Cardiac muscle cell (in vitro differentiated cells and primary cell): ENCODE measurements at regions not wholly inside any gene's neighbourhood (a gene's known extent, or its start where the extent isn't known, plus 50 kb on each side); places are given as distances from the start of the nearest gene placed in this dataset.
A peak's percentile ranks its signal among the peaks of the same experiment; 100 is the strongest.

Experiments
- DNase-seq, 2 donors: peaks; one replicate each; pipeline versions ENCODE4 v3.0.0 to v3.0.0-alpha.2; 2010 to 2017; ENCODE audit warnings: low read depth in 1 of 2, low spot score in 1 of 2
- H3K27ac ChIP-seq: fragments of 200-600 bp; sonication (generic); 2 replicates; pipeline ENCODE4 v1.5.1; 2016
- H3K27me3 ChIP-seq: fragments of 200-600 bp; sonication (generic); 2 replicates; pipeline ENCODE4 v1.6.0; 2016; ENCODE audit warnings: control low read depth
- H3K36me3 ChIP-seq: fragments of 200-600 bp; sonication (generic); 2 replicates; pipeline ENCODE4 v1.5.1; 2016; ENCODE audit warnings: control low read depth
- H3K4me1 ChIP-seq: fragments of 200-600 bp; sonication (generic); 2 replicates; pipeline ENCODE4 v1.8.1; 2017; ENCODE audit warnings: low read depth, mild to moderate bottlenecking, mixed run types
- H3K4me3 ChIP-seq: fragments of 200-600 bp; sonication (generic); 2 replicates; pipeline ENCODE4 v1.5.1; 2016; ENCODE audit warnings: mild to moderate bottlenecking
- H3K9me3 ChIP-seq: fragments of 200-600 bp; sonication (generic); 2 replicates; pipeline ENCODE4 v1.5.1; 2017; ENCODE audit warnings: low read depth, mild to moderate bottlenecking, control low read depth
- TF ChIP-seq, protein P1 (sequence below): IDR thresholded peaks from 2 replicates; pipeline ENCODE4 v1.5.1; 2012; ENCODE audit warnings: low read depth, mild to moderate bottlenecking, low read length

DNA sequence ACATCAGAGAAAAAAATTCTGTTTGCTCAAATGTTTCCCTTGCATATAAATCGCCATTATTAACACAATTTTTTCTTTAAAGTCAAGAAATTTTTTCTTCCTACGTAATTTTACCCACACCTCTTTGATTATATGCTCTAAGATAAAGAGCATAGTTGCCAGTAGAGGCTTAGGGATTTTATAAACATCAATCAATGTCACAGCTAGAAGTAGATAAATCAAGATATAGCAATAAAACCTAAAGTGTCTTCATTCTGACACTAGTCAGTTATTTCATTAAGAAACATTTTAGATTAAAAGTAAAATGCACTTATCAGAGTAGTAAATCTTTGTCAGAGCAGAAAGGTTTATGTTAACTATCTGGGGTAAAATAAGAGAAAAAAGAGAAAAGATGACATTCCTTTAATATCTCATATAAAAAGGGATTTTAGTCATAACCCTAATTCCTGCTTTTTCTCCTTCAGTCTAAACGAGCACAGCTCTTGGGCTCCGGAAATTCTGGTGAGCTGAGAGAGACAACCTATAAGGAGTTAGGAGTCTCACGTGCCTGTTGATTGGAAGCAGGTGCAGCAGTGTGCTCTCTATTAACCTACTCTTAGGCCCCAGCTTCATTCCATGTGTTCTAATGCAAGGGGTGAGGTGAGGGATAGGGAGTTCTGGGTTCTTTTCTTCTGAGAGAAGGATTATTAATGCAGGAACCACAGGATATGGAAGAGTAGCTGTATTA is 172.4 kb upstream of the GULP1 start:
- Histone ChIP-seq H3K9me3 (no peaks in the 10 kb centered on the region), H3K4me1 (peaks cover 8% of the 10 kb centered on the region), H3K27ac (peak overlapping the region; percentile 52), H3K4me3 (no peak overlapping the region), H3K27me3 (no peaks in the 10 kb centered on the region), H3K36me3 (no peaks in the 10 kb centered on the region)
- TF ChIP-seq, protein P1, sequence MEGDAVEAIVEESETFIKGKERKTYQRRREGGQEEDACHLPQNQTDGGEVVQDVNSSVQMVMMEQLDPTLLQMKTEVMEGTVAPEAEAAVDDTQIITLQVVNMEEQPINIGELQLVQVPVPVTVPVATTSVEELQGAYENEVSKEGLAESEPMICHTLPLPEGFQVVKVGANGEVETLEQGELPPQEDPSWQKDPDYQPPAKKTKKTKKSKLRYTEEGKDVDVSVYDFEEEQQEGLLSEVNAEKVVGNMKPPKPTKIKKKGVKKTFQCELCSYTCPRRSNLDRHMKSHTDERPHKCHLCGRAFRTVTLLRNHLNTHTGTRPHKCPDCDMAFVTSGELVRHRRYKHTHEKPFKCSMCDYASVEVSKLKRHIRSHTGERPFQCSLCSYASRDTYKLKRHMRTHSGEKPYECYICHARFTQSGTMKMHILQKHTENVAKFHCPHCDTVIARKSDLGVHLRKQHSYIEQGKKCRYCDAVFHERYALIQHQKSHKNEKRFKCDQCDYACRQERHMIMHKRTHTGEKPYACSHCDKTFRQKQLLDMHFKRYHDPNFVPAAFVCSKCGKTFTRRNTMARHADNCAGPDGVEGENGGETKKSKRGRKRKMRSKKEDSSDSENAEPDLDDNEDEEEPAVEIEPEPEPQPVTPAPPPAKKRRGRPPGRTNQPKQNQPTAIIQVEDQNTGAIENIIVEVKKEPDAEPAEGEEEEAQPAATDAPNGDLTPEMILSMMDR, result no peak
- DNase-seq, result peak in 1 of 2 donors; percentile 26

DNA sequence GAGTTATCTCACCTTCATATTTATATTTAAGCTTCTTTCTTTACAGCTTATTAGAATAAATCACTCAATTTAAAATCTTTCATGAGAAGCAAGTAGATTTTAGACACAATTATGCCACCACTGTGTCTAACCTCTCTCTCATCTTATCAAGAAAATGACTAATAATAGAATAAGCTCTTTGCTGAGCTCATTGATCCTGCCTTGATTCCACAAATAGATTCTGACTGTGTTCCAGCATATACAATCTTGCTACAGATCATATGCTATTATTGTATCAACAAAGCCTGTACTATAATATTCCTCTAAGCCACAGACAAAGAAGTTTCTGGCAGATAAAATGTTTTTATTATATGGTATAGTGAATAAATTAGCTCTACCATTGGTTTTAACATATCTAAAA is 168.7 kb upstream of the GULP1 start:
- DNase-seq, result no peak
- Histone ChIP-seq H3K27me3 (no peaks in the 10 kb centered on the region), H3K4me1 (peaks cover 8% of the 10 kb centered on the region), H3K27ac (no peak overlapping the region), H3K4me3 (peak overlapping the region; percentile 10), H3K9me3 (no peaks in the 10 kb centered on the region), H3K36me3 (no peaks in the 10 kb centered on the region)
- TF ChIP-seq, protein P1, result no peak

DNA sequence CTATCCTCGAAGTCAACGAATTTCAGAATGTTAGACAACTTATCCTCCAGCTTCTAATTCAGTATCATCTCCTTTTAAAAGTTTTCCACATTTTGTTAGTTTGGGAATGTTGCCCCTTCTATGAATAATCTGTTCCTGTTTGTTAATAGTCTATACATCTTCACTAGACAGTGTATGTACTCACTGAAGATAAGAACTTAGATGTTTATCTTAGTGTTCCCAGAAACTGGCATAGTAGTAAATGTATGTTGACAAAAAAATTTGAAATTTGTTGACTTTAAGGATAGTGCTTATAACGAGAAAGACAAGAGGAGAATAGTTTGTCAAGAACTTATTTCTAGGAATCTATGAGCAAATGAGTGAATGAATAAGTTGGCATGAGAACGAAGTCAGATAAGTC is 162.0 kb upstream of the GULP1 start:
- no peak overlapping the region for H3K4me3 ChIP-seq
- H3K36me3 ChIP-seq, result no peaks in the 10 kb centered on the region
- no peaks in the 10 kb centered on the region for H3K27me3 ChIP-seq
- no peak overlapping the region for H3K27ac ChIP-seq
- no peak for DNase-seq
- no peaks in the 10 kb centered on the region for H3K9me3 ChIP-seq
- TF ChIP-seq, protein P1, result no peak
- H3K4me1 ChIP-seq, result peaks cover 10% of the 10 kb centered on the region

DNA sequence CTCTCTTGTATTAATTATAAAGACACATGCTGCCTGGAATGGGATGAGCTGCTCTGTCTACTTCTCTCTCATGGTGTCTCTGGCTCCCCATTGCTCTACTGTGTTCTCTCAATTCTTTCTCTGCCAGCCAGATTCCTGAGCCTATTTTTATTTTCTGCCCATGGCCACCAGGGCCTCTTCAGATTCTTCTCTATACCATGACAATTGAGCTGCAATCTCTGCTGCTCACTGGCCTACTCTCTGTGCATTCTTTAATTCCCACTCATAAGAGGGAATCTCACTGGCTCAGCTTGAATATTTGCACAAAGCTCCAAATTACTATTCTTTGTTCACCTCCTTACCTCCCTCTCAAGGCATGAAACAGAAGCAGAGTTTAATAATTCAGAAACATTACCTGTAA is 161.4 kb upstream of the GULP1 start:
- no peak for DNase-seq
- H3K9me3 ChIP-seq, result no peaks in the 10 kb centered on the region
- peaks cover 13% of the 10 kb centered on the region for H3K4me1 ChIP-seq
- H3K27ac ChIP-seq, result no peak overlapping the region
- H3K36me3 ChIP-seq, result no peaks in the 10 kb centered on the region
- no peak overlapping the region for H3K4me3 ChIP-seq
- H3K27me3 ChIP-seq, result no peaks in the 10 kb centered on the region
- TF ChIP-seq, protein P1, result no peak

DNA sequence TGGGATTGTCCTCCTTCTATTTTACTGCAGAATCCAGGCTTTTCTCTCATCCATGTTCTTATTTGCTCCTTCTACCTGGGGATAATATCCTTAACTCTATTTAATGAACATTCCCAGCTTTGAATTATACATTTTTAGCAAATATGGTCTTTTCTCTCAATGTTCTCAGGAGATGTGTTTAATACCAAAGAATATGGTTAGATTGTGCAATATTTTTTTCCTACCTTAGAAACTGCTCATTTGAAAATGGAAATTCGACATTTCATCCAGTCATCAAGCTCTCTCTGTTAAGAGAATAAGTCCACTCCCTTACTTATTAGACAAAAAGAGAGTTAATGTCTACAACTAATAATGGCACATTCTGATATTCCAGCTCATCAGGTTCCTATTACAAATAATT is 160.4 kb upstream of the GULP1 start:
- H3K9me3 ChIP-seq, result no peaks in the 10 kb centered on the region
- TF ChIP-seq, protein P1, result no peak
- no peak for DNase-seq
- H3K36me3 ChIP-seq, result no peaks in the 10 kb centered on the region
- H3K4me1 ChIP-seq, result peaks cover 13% of the 10 kb centered on the region
- H3K27ac ChIP-seq, result no peak overlapping the region
- no peak overlapping the region for H3K4me3 ChIP-seq
- no peaks in the 10 kb centered on the region for H3K27me3 ChIP-seq
